ENCODE measurements at regions not wholly inside any gene's neighbourhood (a gene's known extent, or its start where the extent isn't known, plus 50 kb on each side); places are given as distances from the start of the nearest gene placed in this dataset.
"Not testable (repeated sequence)": the region's sequence is repeated elsewhere in the genome, so short reads cannot be mapped to it uniquely, and the experiment has no call there.

- no peak for DNase-seq (ENCODE audit: low spot score)
Measured at GRCh38 chr2:36235426-36235825, 120.2 kb upstream of the CRIM1 start.

- DNase-seq (ENCODE audit: low spot score) = no peak
Measured at GRCh38 chr2:36223259-36223658, 132.3 kb upstream of the CRIM1 start.

GRCh38 chr2:36222485-36222884 lies 133.1 kb upstream of the CRIM1 start:
- DNase-seq (ENCODE audit: low spot score) = no peak

- DNase-seq (ENCODE audit: low spot score) = no peak
Measured at GRCh38 chr2:36214691-36215090, 140.9 kb upstream of the CRIM1 start.

GRCh38 chr2:36203366-36203765 lies 152.2 kb upstream of the CRIM1 start:
- no peak for DNase-seq (ENCODE audit: low spot score)

- no peak for DNase-seq (ENCODE audit: low spot score)
Measured at GRCh38 chr2:36197181-36197971, 158.2 kb upstream of the CRIM1 start.

- DNase-seq (ENCODE audit: low spot score) = no peak
Measured at GRCh38 chr2:36193680-36194079, 161.9 kb upstream of the CRIM1 start.

- no peak for DNase-seq (ENCODE audit: low spot score)
Measured at GRCh38 chr2:36192983-36193382, 162.6 kb upstream of the CRIM1 start.

- no peak for DNase-seq (ENCODE audit: low spot score)
Measured at GRCh38 chr2:36190097-36190496, 165.5 kb upstream of the CRIM1 start.

- no peak for DNase-seq (ENCODE audit: low spot score)
Measured at GRCh38 chr2:36185624-36186023, 170.0 kb upstream of the CRIM1 start.

- DNase-seq (ENCODE audit: low spot score) = no peak
Measured at GRCh38 chr2:36184848-36185247, 170.7 kb upstream of the CRIM1 start.

GRCh38 chr2:36180789-36181482 lies 174.6 kb upstream of the CRIM1 start:
- not testable (repeated sequence) for DNase-seq (ENCODE audit: low spot score)

GRCh38 chr2:36180293-36180692 lies 175.3 kb upstream of the CRIM1 start:
- not testable (repeated sequence) for DNase-seq (ENCODE audit: low spot score)

- DNase-seq (ENCODE audit: low spot score) = not testable (repeated sequence)
Measured at GRCh38 chr2:36179668-36180269, 175.8 kb upstream of the CRIM1 start.

- no peak for DNase-seq (ENCODE audit: low spot score)
Measured at GRCh38 chr2:36178384-36178783, 177.2 kb upstream of the CRIM1 start.

GRCh38 chr2:36177282-36177681 lies 178.3 kb upstream of the CRIM1 start:
- DNase-seq (ENCODE audit: low spot score) = no peak

- no peak for DNase-seq (ENCODE audit: low spot score)
Measured at GRCh38 chr2:36174920-36175319, 180.7 kb upstream of the CRIM1 start.

- DNase-seq (ENCODE audit: low spot score) = no peak
Measured at GRCh38 chr2:36173760-36174404, 181.7 kb upstream of the CRIM1 start.

GRCh38 chr2:36172824-36173223 lies 182.8 kb upstream of the CRIM1 start:
- no peak for DNase-seq (ENCODE audit: low spot score)

GRCh38 chr2:36170805-36171204 lies 184.8 kb upstream of the CRIM1 start:
- DNase-seq (ENCODE audit: low spot score) = no peak

GRCh38 chr2:36169843-36170242 lies 185.7 kb upstream of the CRIM1 start:
- no peak for DNase-seq (ENCODE audit: low spot score)

GRCh38 chr2:36168115-36168514 lies 187.5 kb upstream of the CRIM1 start:
- DNase-seq (ENCODE audit: low spot score) = no peak

- DNase-seq (ENCODE audit: low spot score) = no peak
Measured at GRCh38 chr2:36165132-36165531, 190.4 kb upstream of the CRIM1 start.

All from AG20443 (cell line).